GM12878 (cell line): ENCODE measurements at regions not wholly inside any gene's neighbourhood (a gene's known extent, or its start where the extent isn't known, plus 50 kb on each side); places are given as distances from the start of the nearest gene placed in this dataset.

Experiments used
- ATAC-seq: fragments of 200-7000 bp; cut with Tn5 transposase; 3 replicates; pipeline ENCODE4 v1.9.1; 2020; ENCODE audit warnings: mild to moderate bottlenecking, moderate library complexity
- BruUV-seq: library from RNA; stranded (reverse); fragments of 400-500 nt; replicated peaks from 2 replicates; lab custom pipeline; 2021; lab: Mats Ljungman, UMichigan
- CTCF ChIA-PET: fragments of 300-600 bp; sonication (Branson Sonifier 250); formaldehyde crosslinking; extraction: SDS; loops from one replicate; lab custom pipeline; 2021; ENCODE audit warnings: inconsistent platforms; lab: Yijun Ruan, JAX
- POLR2A ChIA-PET: fragments of 350-600 bp; formaldehyde crosslinking; extraction: SDS; loops from one replicate; lab custom pipeline; 2021; ENCODE audit warnings: inconsistent platforms; lab: Charles Lee
- RAD21 ChIA-PET: fragments of 300-600 bp; sonication (Branson Sonifier 250); formaldehyde crosslinking; loops from one replicate; lab custom pipeline; 2023; ENCODE audit warnings: antibody characterized with exemption; ENCODE audit not compliant: unreplicated experiment; lab: Charles Lee
- SMC1A ChIA-PET: fragments of 300-600 bp; sonication (Branson Sonifier 250); formaldehyde crosslinking; loops from one replicate; lab custom pipeline; 2023; ENCODE audit not compliant: unreplicated experiment, uncharacterized antibody; lab: Charles Lee
- DNase-seq: peaks from one replicate; pipeline ENCODE4 v3.0.0-alpha.2; 2011; ENCODE audit warnings: low read depth, low spot score
- FAIRE-seq: peaks from 3 replicates; lab custom pipeline; 2011; peaks lifted over from hg19 to GRCh38; lab: Jason Lieb, UNC
- H2AFZ ChIP-seq: 2 replicates; pipeline ENCODE4 v1.6.0; 2011; ENCODE audit warnings: low read depth, low read length, control low read depth; ENCODE audit not compliant: control insufficient read depth
- H3K27ac ChIP-seq: 2 replicates; pipeline ENCODE4 v1.5.1; 2011; ENCODE audit warnings: control low read depth; ENCODE audit not compliant: control insufficient read depth, insufficient read depth
- H3K27me3 ChIP-seq, 2 experiments: replicated peaks in 1 of 2; 2 replicates each; pipeline versions ENCODE4 v1.6.0 to v1.6.1; 2011; ENCODE audit warnings: low read length in 1 of 2; ENCODE audit not compliant: control insufficient read depth in 2 of 2, insufficient read depth in 2 of 2
- H3K36me3 ChIP-seq, 2 experiments: 2 replicates each; pipeline ENCODE4 v1.5.1; 2011; ENCODE audit warnings: low read length in 1 of 2; ENCODE audit not compliant: control insufficient read depth in 2 of 2, insufficient read depth in 2 of 2
- H3K4me1 ChIP-seq: 2 replicates; pipeline ENCODE4 v1.6.1; 2011; ENCODE audit warnings: mild to moderate bottlenecking, low read length, moderate library complexity, mixed read lengths; ENCODE audit not compliant: control insufficient read depth, insufficient read depth
- H3K4me2 ChIP-seq: 2 replicates; pipeline ENCODE4 v1.6.0; 2011; ENCODE audit warnings: control low read depth; ENCODE audit not compliant: control insufficient read depth, insufficient read depth
- H3K4me3 ChIP-seq: fragments of 200-600 bp; sonication (generic); 2 replicates; pipeline ENCODE4 v1.5.1; 2016
- H3K79me2 ChIP-seq: 2 replicates; pipeline ENCODE4 v1.6.0; 2011; ENCODE audit warnings: low read length; ENCODE audit not compliant: control insufficient read depth, insufficient read depth
- H3K9ac ChIP-seq: 2 replicates; pipeline ENCODE4 v1.8.0; 2011; ENCODE audit warnings: low read length, control low read depth, mixed read lengths; ENCODE audit not compliant: control insufficient read depth, insufficient read depth
- H3K9me3 ChIP-seq: replicated peaks from 3 replicates; pipeline ENCODE4 v1.5.1; 2011; ENCODE audit warnings: mild to moderate bottlenecking, low read length; ENCODE audit not compliant: control insufficient read depth, insufficient read depth
- H4K20me1 ChIP-seq: 2 replicates; pipeline ENCODE4 v1.6.0; 2011; ENCODE audit not compliant: control insufficient read depth, insufficient read depth
- ETV6 ChIP-seq, 2 experiments: fragments of 450-650 bp in 1 of 2; IDR thresholded peaks in 1 of 2; conservative IDR thresholded peaks in 1 of 2; 2 replicates each; pipeline ENCODE4 v1.6.1; 2014; ENCODE audit warnings: antibody characterized with exemption in 1 of 2, borderline replicate concordance in 1 of 2, low read depth in 1 of 2, mild to moderate bottlenecking in 1 of 2, moderate library complexity in 1 of 2
- FOXM1 ChIP-seq: IDR thresholded peaks from 2 replicates; pipeline ENCODE4 v1.6.1; 2012; ENCODE audit warnings: low read depth, mild to moderate bottlenecking, inconsistent platforms, low read length, moderate library complexity
- GABPA ChIP-seq: IDR thresholded peaks from 2 replicates; pipeline ENCODE4 v1.6.1; 2014; ENCODE audit warnings: antibody characterized with exemption, low read depth, mild to moderate bottlenecking, inconsistent platforms
- HDAC6 ChIP-seq: fragments of 200-600 bp; sonication (generic); IDR thresholded peaks from one replicate; pipeline ENCODE4 v1.8.0; 2017; ENCODE audit warnings: antibody characterized with exemption; ENCODE audit not compliant: unreplicated experiment
- KLF5 ChIP-seq: fragments of 450-650 bp; IDR thresholded peaks from 2 replicates; pipeline ENCODE4 v1.6.1; 2014; ENCODE audit warnings: mild to moderate bottlenecking; ENCODE audit not compliant: partially characterized antibody
- LARP7 ChIP-seq: fragments of 450-650 bp; IDR thresholded peaks from 2 replicates; pipeline ENCODE4 v1.6.1; 2017; ENCODE audit warnings: mild to moderate bottlenecking
- NFXL1 ChIP-seq: fragments of 450-650 bp; IDR thresholded peaks from 2 replicates; pipeline ENCODE4 v1.6.1; 2017; ENCODE audit warnings: antibody characterized with exemption, mild to moderate bottlenecking, borderline replicate concordance
- NFYB ChIP-seq: IDR thresholded peaks from 2 replicates; pipeline ENCODE4 v1.6.1; 2011; ENCODE audit warnings: low read depth, mild to moderate bottlenecking, low read length, improper control_type of control experiment, moderate library complexity; ENCODE audit not compliant: insufficient read depth
- POU2F2 ChIP-seq: IDR thresholded peaks from 3 replicates; pipeline ENCODE4 v1.6.1; 2011; ENCODE audit warnings: low read depth, mild to moderate bottlenecking, low read length, borderline replicate concordance
- RELB ChIP-seq: fragments of 450-650 bp; IDR thresholded peaks from 2 replicates; pipeline ENCODE4 v1.6.1; 2017; ENCODE audit warnings: low read depth, mild to moderate bottlenecking, moderate library complexity
- TBL1XR1 ChIP-seq: IDR thresholded peaks from 2 replicates; pipeline ENCODE4 v1.6.1; 2012; ENCODE audit warnings: low read depth, low read length, improper control_type of control experiment
- ZNF217 ChIP-seq: fragments of 450-650 bp; IDR thresholded peaks from 2 replicates; pipeline ENCODE4 v1.6.1; 2017; ENCODE audit warnings: antibody characterized with exemption, mild to moderate bottlenecking
- WGBS: methylation state at CpG from one replicate; pipeline ENCODE4 v1.1.6; 2016; ENCODE audit warnings: low lambda C conversion rate; ENCODE audit not compliant: insufficient replicate concordance, insufficient coverage; ENCODE audit errors: missing lambda C conversion rate; 5-methylcytosine and 5-hydroxymethylcytosine counted together
- in situ Hi-C: fragments of 300-500 bp; cut with MboI; formaldehyde crosslinking; loops from 9 replicates; pipeline ENCODE4 v1.14.3; 2018; ENCODE audit warnings: mixed read lengths
- intact Hi-C: fragments of 100-400 bp; cut with micrococcal nuclease; formaldehyde crosslinking; loops from one replicate; pipeline ENCODE4 v1.14.2; 2022; ENCODE audit not compliant: unreplicated experiment
- TF ChIP-seq, protein P1 (sequence below): fragments of 450-650 bp; IDR thresholded peaks from 2 replicates; pipeline ENCODE4 v1.6.1; 2018; ENCODE audit warnings: borderline replicate concordance, mild to moderate bottlenecking; ENCODE audit not compliant: partially characterized antibody

DNA sequence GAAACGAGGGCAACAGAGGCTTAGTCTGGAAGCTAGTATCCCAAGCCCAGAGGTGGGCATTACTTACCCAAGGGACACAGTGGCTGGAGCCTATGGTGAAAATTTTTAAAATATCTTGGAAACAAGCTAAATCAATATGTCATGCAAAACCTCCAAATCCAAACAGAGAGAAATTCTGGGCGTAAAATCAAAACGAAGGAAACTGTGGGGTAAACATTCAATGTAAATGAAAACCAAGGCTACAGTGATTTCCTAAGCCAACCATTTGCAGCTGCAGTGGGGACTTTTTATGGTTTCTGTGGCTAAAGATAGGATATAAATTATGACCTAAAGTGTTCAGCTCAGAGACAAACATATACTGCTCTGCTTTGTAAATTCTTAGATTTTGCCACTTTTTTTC is 507.7 kb upstream of the DIAPH2 start:
- Histone ChIP-seq H3K27ac (no peak overlapping the region), H3K9me3 (no peaks in the 10 kb centered on the region), H2AFZ (no peak overlapping the region), H3K4me1 (no peaks in the 10 kb centered on the region), H3K79me2 (no peaks in the 10 kb centered on the region), H3K4me2 (no peak overlapping the region), H3K36me3 (no peaks in the 10 kb centered on the region), H3K9ac (no peak overlapping the region), H3K4me3 (no peak overlapping the region), H4K20me1 (no peaks in the 10 kb centered on the region), H3K27me3 (no peaks in the 10 kb centered on the region)
- no TSS peak for BruUV-seq
- SMC1A ChIA-PET, result no interaction called here
- no peak for FAIRE-seq
- POLR2A ChIA-PET, result no interaction called here
- no peak for TF ChIP-seq ETV6 (conservative IDR thresholded peaks at IDR 0.05 in 1 of 2, IDR thresholded peaks at IDR 0.05 in 1 of 2; ENCODE audit: borderline replicate concordance in 1 of 2, low read depth in 1 of 2)
- no peak for TF ChIP-seq GABPA
- no peak for TF ChIP-seq TBL1XR1
- TF ChIP-seq RELB, result no peak
- TF ChIP-seq LARP7, result no peak
- no peak for TF ChIP-seq NFYB
- TF ChIP-seq ZNF217, result no peak
- TF ChIP-seq FOXM1, result no peak
- no peak for TF ChIP-seq HDAC6
- no peak for TF ChIP-seq NFXL1
- TF ChIP-seq POU2F2, result no peak
- TF ChIP-seq, protein P1, sequence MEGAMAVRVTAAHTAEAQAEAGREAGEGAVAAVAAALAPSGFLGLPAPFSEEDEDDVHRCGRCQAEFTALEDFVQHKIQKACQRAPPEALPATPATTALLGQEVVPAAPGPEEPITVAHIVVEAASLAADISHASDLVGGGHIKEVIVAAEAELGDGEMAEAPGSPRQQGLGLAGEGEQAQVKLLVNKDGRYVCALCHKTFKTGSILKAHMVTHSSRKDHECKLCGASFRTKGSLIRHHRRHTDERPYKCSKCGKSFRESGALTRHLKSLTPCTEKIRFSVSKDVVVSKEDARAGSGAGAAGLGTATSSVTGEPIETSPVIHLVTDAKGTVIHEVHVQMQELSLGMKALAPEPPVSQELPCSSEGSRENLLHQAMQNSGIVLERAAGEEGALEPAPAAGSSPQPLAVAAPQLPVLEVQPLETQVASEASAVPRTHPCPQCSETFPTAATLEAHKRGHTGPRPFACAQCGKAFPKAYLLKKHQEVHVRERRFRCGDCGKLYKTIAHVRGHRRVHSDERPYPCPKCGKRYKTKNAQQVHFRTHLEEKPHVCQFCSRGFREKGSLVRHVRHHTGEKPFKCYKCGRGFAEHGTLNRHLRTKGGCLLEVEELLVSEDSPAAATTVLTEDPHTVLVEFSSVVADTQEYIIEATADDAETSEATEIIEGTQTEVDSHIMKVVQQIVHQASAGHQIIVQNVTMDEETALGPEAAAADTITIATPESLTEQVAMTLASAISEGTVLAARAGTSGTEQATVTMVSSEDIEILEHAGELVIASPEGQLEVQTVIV, result no peak
- no peak for TF ChIP-seq KLF5
- CTCF ChIA-PET, result no interaction called here
- RAD21 ChIA-PET, result no interaction called here
- DNase-seq, result no peak
- in situ Hi-C loops (no loop called here), intact Hi-C loops (no loop called here)
- 21% methylated on average over 3 of the region's 3 CpGs for WGBS
- ATAC-seq, result no peak
